CD4-positive, alpha-beta T cell treated with Interleukin-17A for 1 hour (primary cell): ENCODE measurements at regions not wholly inside any gene's neighbourhood (a gene's known extent, or its start where the extent isn't known, plus 50 kb on each side); places are given as distances from the start of the nearest gene placed in this dataset.
"Not testable (repeated sequence)": the region's sequence is repeated elsewhere in the genome, so short reads cannot be mapped to it uniquely, and the experiment has no call there.

ENCODE experiments used
- DNase-seq: peaks from one replicate; pipeline ENCODE4 v3.0.0-alpha.2; 2020

DNA sequence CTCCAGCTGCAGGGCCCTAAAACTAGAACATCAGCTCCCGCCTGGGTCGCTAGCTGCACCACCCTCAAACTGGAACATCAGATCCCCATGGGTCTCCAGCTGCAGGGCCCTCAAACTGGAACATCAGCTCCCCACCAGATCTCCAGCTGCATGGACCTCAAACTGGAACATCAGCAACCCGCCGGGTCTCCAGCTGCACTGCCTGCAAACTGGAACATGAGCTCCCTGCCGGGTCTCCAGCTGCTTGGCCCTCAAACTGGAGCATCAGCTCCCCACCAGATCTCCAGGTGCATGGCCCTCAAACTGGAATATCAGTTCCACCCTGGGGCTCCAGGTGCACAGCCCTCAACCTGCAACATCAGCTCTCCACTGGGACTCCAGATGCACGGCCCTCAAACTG is 82.7 kb downstream of the TFRC start:
- not testable (repeated sequence) for DNase-seq

DNA sequence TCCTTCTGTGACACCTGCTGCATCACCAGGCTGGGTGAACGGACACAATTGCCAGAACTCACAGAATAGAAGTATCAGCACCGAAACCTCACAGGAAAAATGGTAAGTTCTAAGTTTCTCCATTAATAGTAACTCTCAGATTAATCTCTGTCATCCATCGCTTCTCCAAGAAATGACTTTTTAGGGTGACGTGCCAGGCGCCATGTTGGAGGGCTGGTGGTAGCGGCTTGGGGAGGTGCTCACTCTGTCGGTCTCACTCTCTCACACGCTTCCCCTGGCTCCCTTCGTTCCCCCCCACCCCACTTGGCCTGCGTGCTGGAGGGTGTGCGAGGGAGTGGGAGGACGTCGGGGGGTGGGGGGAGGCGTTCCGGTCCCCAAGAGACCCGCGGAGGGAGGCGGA is 85.6 kb downstream of the TFRC start:
- not testable (repeated sequence) for DNase-seq

DNA sequence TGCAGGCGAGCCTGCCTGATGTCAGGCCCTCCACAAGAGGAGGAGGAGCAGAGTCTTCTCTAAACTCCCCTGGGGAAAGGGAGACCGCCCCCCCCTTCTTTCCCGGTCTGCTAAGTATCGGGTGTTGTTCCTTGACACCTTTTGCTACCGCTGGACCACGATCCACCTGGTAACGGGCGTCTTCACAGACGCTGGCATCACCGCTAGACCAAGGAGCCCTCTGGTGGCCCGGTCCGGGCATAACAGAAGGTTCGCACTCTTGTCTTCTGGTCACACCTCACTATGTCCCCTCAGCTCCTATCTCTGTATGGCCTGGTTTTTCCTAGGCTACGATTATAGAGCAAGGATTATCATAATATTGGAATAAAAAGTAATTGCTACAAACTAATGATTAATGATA is 86.0 kb upstream of the TNK2 start:
- peak; percentile 73 for DNase-seq

DNA sequence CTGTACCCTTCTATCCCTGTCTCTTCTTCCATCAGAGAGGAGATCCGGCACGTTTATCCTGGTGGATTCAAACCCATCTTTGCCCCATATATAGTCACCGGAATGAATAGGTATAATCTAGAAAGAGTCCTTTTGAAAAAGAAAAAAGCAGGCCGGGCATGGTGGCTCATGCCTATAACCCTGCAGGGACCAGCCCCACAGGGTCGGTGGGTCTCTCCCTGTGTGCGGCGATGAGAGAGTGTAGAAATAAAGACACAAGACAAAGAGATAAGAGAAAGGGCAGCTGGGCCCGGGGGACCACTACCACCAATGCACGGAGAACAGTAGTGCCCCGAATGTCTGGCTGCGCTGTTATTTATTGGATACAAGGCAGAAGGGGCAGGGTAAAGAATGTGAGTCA is 85.3 kb upstream of the TNK2 start:
- DNase-seq: not testable (repeated sequence)

DNA sequence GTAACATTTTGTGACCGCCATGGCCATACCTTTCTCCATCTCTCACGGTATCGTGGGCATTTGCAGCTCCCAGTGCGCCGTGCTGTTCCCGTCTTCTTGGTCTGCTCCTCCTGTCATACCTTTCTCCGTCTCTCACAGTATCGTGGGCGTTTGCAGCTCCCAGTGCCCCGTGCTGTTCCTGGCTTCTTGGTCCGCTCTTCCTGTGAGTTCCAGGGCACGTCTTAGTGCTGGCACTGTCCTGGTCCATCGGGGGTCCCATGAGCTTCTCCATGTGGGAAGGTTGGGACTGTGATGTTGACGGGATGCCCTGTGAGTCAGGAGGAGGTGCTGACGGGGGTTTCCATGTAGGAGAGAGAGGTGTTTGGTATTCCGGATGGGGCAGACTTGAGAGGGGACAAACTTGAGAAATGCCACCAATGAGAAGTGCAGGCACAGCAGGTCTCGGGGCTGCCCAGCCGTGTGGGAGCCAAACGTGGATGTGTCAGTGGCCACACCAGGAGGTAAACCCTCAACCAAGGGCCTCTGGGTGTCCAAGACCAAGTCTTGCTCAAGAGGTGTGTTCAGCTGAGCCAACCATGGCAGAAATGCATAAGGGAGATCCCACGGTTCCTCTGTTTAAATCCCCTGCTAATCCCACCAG is 84.7 kb upstream of the TNK2 start:
- not testable (repeated sequence) for DNase-seq

DNA sequence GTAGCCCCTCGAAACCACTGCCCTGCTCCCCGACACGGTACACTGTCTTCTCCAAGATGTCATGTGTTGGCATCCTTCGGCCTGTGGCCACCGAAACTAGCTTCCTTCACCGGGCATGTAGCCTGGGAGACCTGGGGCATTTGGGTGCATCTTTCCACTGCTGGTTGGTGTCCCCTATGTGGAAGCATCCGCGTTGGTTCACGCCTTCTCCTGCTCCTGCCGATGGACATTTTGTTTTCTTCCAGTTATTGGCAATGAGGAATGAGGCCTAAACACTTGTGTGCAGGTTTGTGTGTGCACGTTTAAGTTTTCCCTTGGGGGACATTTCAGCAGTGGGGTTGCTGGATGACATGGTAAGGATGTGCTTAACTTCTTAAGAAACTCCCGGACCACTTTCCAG is 83.6 kb upstream of the TNK2 start:
- DNase-seq: not testable (repeated sequence)

DNA sequence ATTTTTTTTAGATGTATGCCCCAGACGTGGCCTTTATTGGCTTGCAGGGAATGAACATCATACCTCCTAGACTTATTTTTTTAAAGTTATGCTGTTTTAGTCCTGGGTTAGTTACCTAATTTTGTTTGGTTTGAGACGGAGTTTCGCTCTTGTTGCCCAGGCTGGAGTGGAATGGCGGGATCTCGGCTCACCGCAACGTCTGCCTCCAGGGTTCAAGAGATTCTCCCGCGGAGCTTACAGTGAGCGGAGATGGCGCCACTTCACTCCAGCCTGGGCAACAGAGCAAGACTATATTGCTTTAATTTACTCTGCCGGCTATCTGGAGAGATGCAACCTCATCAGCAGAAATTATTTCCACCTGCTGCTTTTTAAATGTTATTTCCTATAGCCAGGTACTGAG is 82.9 kb upstream of the TNK2 start:
- not testable (repeated sequence) for DNase-seq

DNA sequence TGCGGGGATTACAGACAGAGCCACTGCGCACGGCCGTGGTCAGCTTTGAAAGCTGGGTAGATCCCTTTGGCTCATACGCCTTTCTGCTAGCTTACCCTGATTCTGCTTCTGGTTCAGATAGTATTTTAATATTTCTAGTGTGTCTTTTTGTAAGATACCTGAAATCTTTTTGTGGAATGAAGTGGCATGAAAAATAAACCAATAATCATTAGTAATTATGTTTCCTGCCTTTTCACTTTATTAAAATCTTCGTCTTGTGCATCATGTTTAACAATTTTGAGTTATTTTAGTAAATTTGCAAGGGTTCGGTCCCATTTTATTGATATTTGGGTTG is 82.5 kb upstream of the TNK2 start:
- not testable (repeated sequence) for DNase-seq

DNA sequence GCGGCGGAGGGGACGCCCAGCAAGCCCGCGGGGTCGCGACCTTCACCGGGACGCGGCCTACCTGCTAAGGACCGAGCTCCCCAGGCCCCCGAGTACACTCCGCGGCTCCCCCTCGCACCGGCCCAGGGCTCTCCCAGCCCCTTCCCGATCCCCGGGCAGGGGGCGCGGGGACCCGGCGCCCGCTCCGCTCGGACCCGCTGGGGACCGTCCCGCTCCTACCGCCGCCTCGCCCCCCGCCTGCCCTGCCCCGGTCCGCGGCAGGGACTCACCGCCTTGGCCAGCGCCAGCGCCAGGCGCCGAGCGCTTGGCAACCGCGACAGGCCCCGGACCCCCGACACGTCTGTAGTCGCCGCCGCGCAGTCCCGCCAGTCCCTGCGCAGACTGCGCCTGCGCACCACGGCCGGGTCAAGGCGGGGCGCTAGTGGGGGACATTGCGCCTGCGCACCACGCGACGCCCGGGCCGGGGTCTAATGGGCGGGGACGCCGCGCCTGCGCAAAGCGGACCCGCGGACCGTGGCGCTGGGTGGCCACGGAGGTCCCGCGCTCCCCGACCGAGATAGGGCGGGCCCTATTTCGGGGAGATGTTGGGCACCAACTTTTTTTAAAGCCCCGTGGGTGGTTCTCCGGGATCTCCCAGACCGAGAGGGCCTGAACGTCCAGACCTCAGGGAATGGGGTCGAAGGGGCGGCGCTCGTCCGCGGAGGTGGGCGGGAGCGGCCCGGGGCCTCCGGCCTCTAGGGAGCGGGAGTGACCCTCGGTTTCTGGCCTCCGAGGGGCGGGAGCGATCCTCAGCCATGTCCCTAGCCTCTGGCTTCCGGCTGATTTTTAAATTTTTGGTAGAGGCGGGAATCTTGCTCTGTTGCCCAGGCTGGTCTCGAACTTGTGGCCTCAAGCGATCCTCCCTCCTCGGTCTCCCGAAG is 81.8 kb upstream of the TNK2 start:
- peak; percentile 93 for DNase-seq

DNA sequence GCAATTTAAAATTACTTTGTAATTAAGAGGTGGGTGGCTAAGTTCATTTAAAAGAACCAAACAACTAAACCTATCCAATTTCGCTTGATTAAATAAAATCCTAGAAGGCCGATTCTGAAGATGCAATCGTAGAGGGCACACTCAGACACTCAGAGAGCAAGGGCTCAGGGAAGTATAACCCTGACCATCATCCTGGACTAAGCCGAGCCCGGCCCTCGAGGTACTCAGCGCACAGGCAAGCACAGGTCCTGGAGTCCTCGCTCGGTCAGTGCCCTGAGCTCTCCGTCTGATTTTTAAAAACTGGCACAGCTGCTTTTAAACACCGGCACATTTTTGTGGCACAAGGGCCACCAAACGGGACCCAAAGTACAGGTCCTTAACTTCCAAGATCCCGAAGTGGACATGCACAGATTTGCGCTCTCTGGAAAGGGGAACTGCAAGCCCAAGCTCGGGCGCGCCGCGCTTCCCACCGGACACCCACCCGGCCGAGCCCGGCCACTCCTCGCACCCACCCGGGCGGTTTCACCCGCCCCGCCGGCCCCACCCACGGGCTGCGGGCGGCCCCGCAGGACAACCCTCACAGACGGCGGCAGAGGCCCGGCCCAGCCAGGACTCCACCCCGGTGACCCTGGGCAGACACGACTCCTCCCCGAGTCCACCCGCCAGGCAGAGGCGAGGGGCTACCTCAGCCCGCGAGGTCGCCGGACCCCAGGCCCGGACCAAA is 81.0 kb upstream of the TNK2 start:
- DNase-seq: peak; percentile 27

DNA sequence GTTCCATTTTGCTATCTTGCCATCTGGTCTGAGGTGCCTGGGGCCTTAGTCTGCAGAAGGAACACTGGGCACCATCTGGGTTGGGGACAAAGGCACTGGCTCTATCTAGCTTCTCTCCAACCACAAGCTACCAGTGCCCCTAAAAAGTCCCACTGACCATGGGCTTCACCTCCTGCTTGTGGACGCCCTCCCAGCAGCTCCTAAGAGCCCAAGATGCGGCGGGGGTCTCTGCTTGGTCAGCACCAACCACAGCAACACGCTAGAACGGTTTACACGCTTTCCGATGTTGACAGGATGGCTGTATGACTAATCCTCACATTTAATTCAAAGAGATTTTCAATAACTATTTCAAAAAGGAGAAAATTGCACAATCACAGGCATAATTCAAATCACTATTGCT is 80.4 kb upstream of the TNK2 start:
- DNase-seq: not testable (repeated sequence)

DNA sequence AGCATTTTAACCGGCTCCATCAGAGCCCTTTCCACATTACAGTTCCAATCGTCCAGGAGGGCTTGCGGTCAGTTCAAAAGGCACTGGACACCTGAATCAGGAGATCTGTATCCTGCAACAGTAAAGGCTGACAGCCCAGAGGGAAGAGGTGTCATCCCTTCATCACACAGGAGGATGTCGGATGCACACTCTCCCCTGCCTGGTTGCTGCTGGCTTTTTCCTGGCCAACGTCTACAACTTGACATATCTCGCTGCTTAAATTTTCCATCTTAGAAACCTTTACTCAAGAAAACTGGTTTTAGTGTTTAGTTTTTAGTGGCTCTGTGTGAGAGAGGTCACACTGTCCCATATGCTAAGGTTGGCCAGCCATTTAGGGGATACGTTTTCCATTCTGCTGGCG is 78.7 kb upstream of the TNK2 start:
- not testable (repeated sequence) for DNase-seq

DNA sequence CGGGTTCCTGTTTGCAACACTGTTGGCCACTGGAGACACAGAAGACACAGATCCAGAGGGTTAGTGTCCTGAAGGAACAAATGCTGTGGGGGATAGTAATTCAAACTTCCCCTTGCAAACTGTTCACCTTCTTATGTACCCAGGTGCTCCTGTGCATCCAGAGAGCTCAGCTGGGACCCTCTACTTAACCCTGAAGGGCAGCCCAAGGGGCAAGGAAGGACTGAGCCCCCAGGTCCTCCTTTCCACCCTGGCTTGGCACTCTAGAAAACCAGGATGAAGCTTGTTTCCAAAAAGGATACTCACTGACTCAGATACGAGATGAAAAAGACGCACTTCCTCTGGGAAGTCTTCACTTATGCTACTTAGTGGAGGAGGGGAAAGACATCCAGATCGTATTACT is 78.2 kb upstream of the TNK2 start:
- DNase-seq: not testable (repeated sequence)

DNA sequence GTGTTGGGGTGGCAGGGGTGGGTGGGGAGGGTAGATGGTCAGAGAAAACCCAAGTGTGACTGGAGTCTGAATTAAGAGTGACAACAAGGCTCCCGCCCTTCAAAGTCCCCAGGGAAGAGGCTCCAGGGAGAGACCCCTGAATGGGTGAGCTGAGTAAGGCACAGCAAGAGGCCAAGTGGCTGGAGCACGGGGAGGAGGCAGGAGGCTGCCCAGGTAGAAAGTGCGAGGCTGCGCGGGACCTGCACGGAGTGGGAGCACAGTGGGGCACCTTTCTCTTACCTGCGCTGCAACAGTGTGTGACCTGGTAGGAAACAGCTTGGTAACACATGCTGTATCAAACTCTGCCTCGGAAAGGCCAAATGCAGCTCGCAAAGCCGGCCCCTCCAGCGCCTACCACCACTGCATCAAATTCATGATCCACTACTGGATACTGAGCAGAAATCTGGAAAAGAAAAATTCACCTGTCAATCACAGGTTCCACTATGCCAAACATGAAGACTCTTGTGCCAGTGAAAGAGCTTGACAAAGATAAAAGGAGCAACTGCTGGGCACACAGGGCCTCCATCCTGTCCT is 77.1 kb upstream of the TNK2 start:
- DNase-seq: not testable (repeated sequence)

DNA sequence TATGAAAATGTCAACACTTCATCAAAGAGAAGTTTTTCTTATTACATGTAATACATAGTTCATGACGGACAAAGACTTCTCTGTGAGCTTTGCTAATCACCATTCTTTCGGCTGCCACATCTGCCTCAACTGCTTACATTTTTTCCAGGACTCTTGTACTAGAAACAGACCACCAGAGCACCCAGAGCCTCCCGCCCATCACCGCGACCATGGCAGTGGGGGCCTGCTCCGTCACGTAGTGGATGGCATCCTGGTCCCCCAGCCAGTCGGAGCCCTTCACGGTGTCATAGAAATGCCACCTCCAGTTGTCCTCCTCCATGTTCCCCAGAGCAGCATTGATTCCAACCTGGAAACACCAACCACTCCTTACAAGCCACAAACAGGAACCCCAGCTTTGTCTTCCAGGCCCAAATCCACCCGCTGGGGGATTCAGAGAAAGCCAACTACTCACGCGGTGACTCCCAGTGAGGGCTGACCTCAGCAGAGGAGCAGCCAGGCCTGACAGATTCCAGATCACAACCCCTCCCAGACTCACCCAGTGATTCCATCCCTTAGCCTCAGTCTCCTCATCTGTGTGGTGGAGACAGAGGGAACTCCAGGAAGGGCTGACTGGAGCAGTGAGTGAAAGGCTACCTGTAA is 76.2 kb upstream of the TNK2 start:
- not testable (repeated sequence) for DNase-seq

DNA sequence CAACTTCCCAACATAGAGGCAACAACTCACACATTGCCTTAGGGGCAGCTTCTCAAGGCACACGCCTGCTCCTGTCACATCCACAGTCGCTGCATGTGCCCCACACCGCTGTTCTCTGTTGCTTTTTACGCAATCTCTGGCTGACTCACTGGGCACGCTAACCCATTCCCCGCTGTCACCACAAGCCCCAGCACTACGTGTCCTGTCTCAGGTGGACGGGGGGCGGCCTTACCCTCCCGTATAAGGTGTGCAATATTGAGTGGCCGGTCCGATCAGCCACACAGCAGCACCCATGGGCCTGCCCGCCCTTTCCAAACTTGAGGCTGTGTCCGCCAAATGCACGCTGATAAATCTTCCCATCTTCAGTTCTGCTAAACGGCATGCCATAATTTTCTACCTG is 75.5 kb upstream of the TNK2 start:
- not testable (repeated sequence) for DNase-seq

DNA sequence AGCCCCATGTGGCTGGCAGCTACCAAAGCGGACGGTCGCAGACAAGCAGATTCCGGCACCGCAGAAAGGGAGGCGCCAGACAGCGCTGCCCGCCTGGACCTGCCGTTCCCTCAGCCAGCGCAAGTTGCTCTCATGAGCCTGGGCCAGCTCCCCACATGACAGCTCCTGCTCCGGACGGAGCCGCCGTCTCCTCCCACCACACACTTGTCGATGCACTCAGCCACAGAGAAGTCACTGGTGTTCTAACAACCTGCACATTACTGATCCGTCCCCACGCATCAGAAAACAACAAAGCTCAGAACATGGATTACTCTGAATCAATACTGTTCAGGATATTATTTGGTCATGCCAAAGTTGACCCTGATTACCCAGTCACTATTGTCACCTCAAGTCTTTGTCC is 74.4 kb upstream of the TNK2 start:
- DNase-seq: not testable (repeated sequence)

DNA sequence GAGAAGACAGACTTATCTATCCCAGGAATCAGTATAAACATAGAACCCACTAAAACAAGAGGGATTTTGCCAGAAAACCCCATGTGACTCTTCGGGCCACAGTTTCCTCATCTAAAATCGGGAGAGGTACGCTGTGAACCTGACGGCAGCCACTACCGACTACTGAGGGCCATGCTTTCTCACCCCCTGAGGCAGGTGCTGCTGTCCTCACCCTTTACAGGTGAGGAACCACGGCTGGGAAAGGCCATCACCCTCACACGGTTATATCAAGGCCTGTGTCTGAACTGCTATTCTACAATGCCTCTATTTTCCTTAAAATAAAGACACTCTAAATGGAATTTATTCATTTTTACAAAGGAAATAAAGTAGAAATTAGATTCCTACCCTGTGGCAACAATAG is 73.4 kb upstream of the TNK2 start:
- DNase-seq: not testable (repeated sequence)

DNA sequence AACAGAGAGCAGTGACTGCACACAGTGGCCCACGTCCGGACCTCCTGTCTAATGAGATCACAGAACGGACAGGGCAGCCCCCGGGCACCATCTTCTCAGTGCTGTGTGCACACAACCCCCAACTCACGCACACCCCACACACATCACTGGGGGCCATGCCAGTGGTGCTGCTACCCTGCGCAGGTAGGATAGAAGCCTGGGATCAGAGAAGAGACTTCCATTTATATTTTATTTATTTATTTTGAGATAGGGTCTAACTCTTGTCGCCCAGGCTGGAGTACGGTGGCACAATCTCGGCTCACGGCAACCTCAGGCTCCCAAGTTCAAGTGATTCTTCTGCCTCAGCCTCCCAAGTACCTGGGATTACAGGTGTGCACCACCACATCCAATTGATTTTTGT is 71.5 kb upstream of the TNK2 start:
- DNase-seq: not testable (repeated sequence)

DNA sequence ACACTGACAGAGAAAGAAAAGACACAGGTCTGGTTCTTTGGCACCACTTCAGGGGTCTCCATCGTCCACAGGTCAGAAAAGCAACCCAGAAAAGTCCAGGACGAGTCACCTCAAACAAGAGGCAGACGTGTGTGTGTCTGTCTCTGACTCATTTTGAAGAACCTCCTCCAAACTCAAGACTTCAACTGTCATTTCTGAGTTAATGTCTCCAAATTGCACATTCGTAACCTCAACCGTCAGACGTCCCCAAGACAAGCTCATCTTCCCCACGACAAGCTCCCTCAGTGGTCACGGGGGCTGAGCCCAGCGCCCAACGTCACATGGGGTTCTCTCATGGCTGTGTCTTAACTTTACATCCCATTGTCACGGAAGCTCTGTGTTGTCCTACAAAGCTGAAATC is 70.2 kb upstream of the TNK2 start:
- not testable (repeated sequence) for DNase-seq

DNA sequence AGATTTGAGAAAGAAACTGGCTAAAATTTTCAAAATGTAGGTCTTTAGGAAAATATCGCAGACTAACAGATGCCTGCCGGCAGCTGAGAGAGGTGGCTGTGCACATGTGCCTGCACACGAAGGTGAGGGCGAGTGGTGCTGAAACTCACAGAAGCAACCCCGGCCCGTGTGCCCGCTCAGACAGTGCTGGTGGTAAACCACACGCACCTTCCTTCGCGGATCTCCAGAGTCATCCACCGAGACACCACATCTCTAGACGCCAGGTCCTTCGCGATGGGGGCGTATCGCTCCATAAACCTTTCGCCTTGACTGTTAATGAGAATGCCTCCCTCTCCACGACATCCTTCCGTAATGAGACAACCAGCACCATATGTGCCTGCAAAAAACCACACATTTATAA is 68.5 kb upstream of the TNK2 start:
- not testable (repeated sequence) for DNase-seq

DNA sequence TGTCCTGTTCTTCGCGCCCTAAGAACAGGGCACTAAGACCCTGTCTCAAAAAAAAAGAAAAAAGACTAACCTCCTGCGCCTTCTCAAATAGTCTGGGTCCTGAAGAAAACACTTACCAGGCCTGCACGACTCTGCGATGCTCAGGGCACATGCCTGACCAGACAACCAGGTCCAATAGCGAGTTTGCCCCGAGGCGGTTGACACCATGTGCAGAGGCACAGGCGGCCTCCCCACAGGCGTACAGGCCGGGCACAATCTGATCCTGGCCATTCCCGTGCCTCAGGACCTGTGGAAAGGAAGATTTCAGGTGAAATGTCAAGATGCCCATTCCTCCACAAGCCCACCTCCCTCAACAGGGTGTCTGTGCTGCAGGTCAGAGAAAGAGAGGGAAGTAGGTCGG is 65.9 kb upstream of the TNK2 start:
- DNase-seq: not testable (repeated sequence)

DNA sequence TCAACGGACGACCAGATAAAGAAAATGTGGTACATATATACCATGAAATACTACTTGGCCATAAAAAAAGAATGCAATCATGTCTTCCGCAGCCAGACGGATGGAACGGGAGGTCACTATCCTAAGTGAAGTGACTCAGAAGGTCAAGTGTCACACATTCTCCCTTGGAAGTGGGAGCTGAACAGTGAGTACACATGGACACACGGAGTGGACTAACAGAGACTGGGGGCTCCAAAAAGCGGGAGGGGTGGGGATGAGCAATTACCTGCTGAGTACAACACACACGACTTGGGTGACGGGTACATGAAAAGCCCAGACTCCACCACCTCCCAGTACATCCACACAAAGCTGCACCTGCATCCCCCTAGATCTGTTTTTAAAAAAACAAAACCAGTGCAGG is 62.5 kb upstream of the TNK2 start:
- not testable (repeated sequence) for DNase-seq
